Globus pallidus (tissue), 1 donor: ENCODE measurements at regions not wholly inside any gene's neighbourhood (a gene's known extent, or its start where the extent isn't known, plus 50 kb on each side); places are given as distances from the start of the nearest gene placed in this dataset.

ENCODE experiments used
- DNase-seq: peaks from one replicate; pipeline ENCODE4 v3.0.0-alpha.2; 2015; ENCODE audit warnings: low spot score

DNA sequence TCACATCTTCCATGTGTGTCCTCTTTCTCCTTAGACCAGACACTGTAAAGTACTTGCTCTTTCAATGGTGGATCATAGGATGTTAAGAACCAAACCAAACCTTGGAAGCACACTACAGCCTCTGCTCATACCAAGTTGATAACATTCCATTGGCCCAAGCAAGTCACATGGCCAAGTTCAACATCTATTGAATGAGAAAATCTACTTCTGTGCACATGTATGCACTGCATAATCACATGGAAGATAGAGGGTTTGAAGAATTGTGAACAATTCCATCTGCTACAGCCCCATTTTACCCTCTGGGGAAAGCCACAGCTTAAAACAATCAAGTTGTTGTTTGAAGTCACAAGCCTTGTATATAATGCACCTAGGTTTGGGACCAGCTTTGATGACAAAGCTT, 68.2 kb downstream of the MFAP3 start:
- DNase-seq, result no peak

DNA sequence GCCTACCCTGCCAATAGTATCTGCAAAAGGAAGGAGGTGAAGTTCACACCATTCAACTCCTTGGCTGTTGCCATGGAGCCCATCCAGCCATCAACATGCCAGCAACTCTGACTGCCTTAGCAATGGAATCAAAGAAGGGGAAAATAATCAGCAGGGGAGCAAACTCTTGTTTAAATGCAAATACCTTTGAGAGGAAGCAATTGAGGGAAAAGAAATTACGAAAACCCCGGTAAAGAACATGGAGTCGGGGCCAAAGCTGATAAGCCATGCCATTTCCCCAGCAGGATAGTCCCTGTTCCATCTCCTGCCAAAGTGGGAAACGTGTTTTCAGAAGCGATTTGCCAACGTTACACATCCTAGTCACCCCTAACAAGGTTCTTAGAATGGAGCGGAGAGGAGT, 69.0 kb downstream of the MFAP3 start:
- DNase-seq, result no peak

DNA sequence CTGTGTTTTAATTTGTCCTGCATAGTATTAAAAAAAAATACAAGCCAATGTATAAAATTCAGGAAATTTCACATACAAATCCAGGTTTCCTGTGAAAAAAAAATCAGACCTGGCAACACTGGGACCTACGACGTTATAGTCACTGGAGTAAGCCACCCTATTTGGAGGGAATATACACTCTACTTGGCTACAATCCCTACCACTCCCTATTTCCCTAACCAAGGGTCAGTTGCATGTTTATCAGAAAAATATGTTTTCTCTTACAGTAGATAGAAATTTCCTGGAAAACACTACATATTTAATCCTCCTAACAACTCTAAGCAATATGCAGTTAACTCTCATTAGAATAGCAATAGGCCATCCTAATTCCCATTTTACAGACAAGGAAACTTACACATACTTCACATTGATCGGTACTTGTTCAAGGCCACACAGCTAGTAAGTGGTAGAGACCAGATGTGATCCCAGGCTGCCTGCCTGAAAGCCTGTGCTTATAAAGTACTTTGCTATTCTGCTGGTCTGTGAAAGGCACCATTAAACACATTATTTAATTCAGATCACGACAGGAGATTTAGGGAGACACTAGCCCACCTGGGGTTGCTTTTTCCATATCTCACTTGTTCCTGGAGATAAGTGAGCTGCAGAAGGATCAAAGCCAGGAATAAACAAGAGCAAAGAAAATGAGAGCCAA, 70.8 kb downstream of the MFAP3 start:
- DNase-seq, result no peak

GRCh38 chr5:154110107-154110453, 71.3 kb downstream of the MFAP3 start:
- DNase-seq, result no peak

GRCh38 chr5:154110716-154111115, 71.9 kb downstream of the MFAP3 start:
- no peak for DNase-seq

DNA sequence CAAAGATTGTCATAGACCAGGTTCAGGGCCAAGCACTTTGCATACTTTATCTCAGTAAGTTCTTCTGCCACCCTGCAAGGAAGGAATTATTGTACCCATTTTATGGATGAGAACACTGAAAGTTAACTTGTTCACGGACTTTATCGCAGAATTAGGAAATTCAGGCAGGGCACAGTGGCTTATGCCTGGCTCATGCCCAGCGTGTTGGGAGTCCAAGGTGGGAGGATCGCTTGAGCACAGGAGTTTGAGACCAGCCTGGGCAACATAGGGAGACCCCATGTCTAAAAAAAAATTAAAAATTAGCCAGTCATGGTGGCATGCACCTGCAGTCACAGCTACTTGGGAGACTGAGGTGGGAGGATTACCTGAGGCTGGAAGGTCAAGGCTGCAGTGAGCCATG, 72.4 kb downstream of the MFAP3 start:
- DNase-seq, result no peak

DNA sequence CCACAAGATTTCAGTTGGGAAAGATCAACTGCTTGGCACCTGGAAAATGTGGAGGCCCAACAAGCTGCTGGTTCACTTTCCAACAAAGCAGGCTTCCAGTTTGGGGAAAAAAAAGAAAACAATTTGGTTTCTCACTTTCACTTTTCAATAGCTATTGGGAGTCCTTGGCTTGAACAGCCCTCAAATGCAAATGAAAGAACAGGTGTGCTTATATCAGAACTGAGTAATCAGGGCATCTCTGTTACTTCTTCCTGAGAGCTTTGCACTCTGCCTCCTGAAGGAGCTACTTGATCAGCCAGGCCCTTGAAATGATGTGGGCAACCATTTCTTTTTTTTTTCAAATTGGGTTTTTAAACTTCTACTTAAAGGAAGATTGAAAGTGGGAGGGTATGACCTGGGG, 73.5 kb downstream of the MFAP3 start:
- DNase-seq, result no peak

DNA sequence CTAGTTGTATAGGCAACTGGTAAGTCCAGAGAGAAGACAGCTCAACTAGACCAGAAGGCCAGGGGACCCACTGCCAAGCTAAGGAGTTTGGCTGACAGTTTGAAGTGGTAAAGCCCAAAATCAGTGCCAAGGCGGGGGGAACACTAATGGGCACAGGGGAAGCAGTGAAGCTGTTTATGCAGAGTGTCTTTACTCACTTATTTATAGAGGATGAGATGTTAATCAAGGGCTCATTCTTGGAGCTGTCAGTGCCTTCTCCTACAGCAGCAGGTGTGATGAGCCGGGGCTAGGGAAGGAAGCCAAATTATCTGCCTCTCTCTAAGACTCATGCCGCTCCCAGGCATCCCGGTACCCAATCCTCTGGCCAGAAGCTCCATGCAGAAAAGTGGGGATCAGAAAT, 75.2 kb upstream of the GALNT10 start:
- no peak for DNase-seq

DNA sequence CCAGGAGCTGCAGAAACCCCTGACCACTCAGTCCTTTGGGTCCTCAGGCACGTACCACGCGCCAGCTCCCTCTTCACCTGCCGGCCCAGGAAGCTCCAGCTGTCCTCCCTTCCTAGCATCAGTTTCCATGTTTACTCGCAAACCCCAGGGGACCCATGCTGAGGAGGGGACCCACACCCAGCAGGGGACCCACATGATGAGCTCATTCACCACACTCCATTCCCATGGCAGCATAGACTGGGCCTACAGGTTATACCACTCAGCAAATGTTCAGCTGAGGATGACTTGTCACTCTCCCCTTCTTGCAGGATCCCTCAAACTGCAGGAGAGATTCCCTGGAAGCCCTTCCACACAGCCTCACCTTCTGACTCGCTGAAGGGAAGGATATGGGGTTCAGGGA, 73.5 kb upstream of the GALNT10 start:
- DNase-seq, result no peak

- no peak for DNase-seq
Observed at GRCh38 chr5:154117930-154118329, 72.6 kb upstream of the GALNT10 start.

DNA sequence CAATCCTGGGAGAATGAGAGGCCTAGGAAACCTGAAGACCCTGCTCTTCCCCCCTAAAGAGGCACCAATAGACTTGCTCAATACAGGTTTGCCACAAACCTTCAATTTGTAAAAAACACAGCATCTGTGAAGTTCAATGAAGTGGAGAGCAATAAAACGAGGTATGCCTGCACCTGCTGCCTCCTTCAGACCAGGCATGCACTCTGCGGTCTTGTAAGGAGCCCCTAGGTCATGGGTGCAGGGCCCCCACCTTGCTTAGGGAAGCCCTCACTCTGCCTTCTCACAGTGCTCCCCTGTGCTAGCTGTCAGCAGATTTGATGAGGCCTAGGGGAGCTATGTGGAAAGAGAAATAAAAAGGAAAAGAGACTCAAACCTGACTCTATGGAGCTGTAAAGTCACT, 72.1 kb upstream of the GALNT10 start:
- DNase-seq, result no peak

DNA sequence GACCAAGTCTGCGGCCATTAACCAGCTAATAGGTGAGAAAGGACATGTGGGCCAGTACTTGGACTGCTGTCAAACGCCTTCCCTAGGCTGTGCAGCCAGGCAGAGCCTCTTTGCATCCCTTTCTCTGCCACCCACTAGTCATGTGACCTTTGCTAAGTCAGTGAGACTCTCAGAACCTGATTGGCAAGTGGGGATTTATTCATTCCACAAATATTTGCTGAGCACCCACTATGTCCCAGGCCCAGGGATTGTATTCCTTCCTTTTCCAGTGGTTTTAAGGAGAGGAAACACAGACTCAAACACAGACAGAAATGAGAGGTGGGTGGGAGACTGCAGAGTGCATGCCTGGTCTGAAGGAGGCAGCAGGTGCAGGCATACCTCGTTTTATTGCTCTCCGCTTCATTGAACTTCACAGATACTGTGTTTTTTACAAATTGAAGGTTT, 71.6 kb upstream of the GALNT10 start:
- DNase-seq, result no peak

DNA sequence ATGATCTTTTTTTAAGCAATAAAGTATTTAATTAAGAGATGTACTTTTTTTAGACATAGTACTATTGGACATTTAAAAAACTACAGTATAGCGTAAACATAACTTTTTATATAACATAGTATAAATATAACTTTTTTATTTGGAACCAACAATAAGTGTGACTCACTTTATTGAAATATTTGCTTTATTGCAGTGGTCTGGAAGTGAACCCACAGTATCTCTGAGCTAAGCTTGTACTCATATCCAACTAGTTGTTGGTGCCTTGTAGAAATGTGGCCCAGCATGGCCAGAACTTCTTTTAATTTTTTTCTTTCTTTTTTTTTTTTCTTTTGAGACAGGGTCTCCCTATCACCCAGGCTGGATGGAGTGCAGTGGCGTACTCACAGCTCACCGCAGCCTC, 61.5 kb upstream of the GALNT10 start:
- no peak for DNase-seq

- no peak for DNase-seq
Observed at GRCh38 chr5:154129921-154130320, 60.6 kb upstream of the GALNT10 start.

DNA sequence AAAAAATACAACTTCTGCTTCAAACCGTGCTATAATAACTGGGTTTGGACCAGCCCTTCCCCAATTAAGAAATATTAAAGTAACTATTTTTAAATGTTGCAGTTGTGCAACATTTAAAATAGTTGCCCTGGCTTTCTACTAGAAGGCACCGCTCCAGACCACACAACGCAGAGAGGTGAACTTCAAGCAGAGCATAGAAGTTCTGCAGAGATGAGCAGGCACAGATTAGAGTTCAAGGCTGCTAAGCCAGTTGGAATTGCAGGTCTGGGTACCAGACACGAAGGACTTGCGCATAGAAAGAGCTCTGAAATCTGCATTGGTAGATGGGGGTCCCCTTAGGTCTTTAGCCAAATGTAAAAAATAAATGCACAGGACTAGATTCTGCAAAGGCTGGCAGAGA, 58.7 kb upstream of the GALNT10 start:
- DNase-seq, result no peak

DNA sequence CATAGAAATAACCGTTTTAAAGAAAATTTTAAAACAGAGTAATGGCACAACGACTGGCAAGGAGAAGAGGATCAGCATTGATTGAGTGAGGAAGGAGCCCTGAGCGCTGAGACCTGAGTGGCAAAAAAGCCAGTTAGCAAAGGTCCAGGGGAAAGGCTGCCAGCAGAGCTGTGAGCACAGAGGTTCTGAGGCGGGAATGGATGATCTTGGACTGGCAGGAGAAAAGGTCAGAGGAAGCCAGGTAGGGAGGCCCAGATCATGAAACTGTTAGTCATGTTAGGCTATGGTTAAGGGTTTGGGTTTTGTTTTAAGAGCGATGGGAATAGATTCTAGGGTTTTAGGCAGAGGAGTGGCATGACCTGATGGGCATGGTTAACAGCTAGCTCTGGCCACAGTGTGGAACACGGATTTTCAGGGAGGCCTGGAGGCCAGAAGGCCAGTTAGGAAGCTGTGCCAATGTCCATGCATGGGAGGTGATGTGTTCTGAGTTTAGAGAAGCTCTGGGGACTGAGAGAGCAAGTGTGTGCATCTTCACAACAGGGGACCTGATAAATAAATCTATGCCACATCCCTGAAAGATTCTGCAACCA, 57.7 kb upstream of the GALNT10 start:
- DNase-seq, result no peak

DNA sequence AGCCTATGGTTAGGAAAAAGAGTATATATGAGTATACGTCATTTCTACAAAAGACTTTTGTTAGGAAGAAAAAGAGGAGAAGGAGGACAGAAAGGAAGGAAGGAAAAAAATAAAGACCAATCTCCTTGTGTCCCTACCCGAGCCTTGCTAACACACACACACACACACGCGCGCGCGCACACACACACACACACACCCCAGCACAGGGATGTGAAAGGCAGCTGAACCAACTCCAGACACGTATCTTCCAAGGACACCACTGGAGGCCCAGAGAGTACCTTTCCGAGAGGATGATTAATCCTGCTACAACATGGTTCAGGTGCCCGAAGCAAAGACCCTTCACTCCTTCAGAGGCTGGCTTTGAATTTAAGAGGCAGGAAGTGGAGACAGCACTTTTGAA, 56.9 kb upstream of the GALNT10 start:
- no peak for DNase-seq

- DNase-seq, result no peak
Observed at GRCh38 chr5:154134499-154134898, 56.0 kb upstream of the GALNT10 start.

GRCh38 chr5:154135125-154135817, 55.3 kb upstream of the GALNT10 start:
- DNase-seq, result no peak

- DNase-seq, result no peak
Observed at GRCh38 chr5:154136141-154136540, 54.4 kb upstream of the GALNT10 start.

DNA sequence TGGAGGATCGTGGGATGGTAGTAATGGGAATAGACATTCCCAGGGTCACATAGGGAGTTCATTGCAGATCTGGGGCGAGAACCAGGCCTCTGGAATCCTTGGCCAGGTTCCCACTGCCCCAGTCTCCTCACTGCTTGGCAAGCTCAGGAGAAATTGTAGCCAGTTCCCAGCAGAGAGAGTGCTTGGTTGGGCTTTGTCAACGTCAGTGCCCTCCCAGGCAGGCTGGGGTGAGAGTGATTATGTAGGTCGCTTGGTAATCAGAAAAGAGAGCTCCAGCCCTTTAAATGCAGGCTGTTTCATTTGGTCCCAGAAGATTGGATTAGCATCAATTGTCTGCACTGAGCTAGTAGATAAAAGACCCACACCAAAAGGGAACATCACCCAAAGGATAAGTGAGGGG, 51.8 kb upstream of the GALNT10 start:
- peak; percentile 48 for DNase-seq

- DNase-seq, result no peak
Observed at GRCh38 chr5:154140381-154140780, 50.2 kb upstream of the GALNT10 start.
